GM18907 (cell line): ENCODE measurements at regions not wholly inside any gene's neighbourhood (a gene's known extent, or its start where the extent isn't known, plus 50 kb on each side); places are given as distances from the start of the nearest gene placed in this dataset.
"Not testable (repeated sequence)": the region's sequence is repeated elsewhere in the genome, so short reads cannot be mapped to it uniquely, and the experiment has no call there.

Experiments
- ATAC-seq: cut with Tn5 transposase; IDR thresholded peaks from one replicate; pipeline ENCODE4 v1.9.1; 2021; ENCODE audit warnings: mild to moderate bottlenecking, moderate library complexity; ENCODE audit not compliant: unreplicated experiment

DNA sequence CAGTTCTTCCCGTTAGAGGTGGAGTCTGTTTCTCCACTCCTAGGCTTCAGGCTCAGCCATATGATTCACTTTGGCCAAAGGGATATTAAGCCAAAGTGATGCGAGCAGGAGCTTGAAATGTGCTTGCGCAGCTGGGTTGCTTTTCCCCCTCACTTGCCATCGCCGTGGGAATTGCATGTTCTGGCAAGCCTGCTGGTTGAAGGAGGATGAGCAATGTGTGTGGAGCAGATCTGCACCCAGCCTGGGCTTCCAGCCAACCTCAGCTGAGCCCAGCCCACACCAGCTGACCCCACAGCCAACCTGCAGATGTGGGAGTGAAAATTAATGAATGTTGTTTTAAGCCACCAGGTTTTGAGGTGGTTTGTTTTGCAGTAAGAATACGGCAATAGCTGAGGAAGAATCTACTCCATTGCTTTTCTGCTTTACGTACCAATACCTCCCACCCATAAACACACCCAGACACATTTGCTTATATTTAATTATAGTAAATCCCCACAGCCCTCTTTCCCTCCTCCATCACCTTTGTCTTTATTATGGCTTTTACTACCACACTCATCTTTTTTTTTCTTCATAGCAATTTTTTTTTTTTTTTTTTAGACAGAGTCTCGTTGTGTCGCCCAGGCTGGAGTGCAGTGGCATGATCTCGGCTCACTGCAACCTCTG lies 132.8 kb upstream of the FUNDC1 start:
- no peak for ATAC-seq

DNA sequence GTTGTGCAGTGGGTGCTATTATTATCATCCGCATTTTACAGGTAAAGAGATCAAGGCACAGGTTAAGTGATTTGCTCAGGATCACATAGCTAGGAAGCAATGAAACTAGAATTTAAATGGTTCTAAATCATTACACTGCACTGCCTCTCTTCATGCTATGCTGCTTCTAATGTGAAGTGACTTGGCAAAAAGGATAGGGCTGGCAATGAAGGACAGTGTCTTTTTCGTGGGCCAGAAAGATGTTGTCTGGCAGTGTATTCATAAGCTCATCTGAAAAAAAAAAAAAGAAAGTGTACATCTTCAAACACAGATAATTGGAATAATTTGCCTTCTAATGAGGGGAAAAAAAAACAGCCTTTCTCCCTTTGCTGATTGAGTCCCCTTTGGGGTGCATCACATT lies 132.2 kb upstream of the FUNDC1 start:
- no peak for ATAC-seq

DNA sequence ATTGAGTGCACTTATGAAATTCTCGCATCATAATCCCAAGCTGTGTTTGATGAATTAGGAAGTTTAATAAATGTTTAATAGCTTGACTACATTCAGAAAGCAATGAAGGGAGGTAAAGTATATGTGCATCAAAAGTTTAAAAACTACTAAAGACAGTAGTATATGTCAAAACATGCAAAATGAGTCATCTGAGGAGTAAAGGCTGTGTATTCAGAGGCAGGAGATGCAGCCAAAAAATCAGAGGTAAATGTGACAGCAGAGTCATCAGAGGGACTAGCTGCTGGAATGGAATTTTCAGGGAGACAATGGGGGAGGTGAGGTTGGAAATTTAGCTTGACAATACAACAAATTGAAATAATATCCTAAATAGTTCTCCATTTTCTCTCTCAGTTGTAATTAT lies 127.0 kb upstream of the FUNDC1 start:
- no peak for ATAC-seq

GRCh38 chrX:44667771-44668170 lies 125.1 kb upstream of the FUNDC1 start:
- no peak for ATAC-seq

GRCh38 chrX:44657718-44658246 lies 115.1 kb upstream of the FUNDC1 start:
- not testable (repeated sequence) for ATAC-seq

DNA sequence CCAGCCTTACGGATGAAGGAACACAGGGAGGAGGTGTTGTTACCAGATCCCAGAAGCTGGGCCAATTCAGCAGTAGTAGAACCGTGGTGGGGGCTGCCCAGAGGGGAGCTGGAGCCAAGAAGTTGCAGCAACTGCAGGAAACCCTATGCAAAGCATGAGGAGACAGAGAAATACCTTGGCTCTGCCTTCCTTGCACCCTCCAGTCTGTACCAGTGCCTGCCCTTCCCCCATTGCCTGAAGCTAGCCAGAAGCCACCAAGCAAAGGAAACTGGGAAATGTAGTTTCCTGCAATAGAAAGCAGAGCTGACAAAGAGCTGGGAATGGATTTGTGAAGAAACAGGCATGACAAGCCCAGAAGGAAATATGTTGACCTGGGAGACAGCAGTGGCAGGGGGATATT lies 108.7 kb upstream of the FUNDC1 start:
- no peak for ATAC-seq

GRCh38 chrX:44643723-44644122 lies 101.1 kb upstream of the FUNDC1 start:
- no peak for ATAC-seq

GRCh38 chrX:44637282-44637681 lies 94.6 kb upstream of the FUNDC1 start:
- no peak for ATAC-seq

DNA sequence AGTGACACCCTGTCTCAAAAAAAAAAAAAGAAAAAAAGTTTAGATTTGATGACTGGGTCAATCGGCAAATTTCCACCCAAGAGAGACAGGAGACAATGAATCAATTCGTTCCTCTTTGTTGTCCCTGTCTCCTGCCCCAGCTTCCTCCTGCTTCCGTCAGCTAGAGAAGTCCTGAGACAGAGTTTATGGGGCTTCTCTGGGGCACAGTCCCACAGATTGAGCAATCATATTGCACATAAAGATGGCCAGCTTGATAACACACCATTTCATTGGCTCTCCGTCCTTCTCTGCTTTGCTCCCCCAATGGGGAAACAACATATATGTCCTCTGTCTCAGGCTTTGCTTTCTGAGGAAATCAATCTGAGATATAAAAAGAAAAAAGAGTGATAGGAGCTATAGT lies 78.4 kb upstream of the FUNDC1 start:
- ATAC-seq: no peak

DNA sequence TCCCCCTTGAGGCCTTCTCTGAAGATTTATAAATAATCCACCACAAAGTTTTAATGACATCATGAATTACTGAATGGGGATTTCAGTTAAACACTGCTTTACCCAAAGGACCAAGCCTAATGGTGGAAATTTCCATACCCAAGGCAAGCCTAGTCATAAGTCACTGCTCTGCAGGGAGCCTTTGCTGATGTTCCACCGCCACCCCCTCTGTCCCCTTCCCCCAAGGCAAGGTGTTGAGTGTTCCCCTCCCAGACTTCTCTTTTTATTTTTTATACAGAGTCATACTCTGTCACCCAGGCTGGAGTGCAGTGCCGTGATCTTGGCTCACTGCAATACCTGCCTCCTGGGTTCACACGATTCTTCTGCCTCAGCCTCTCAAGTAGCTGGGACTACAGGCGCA lies 76.4 kb upstream of the FUNDC1 start:
- ATAC-seq: no peak

GRCh38 chrX:44596277-44596676 lies 53.6 kb upstream of the FUNDC1 start:
- ATAC-seq: peak; percentile 99
